VCaP (cell line): ENCODE measurements at regions not wholly inside any gene's neighbourhood (a gene's known extent, or its start where the extent isn't known, plus 50 kb on each side); places are given as distances from the start of the nearest gene placed in this dataset.
"Not testable (repeated sequence)": the region's sequence is repeated elsewhere in the genome, so short reads cannot be mapped to it uniquely, and the experiment has no call there.

ENCODE experiments used
- H3K27ac ChIP-seq: fragments of 450-650 bp; 2 replicates; pipeline ENCODE4 v1.5.1; 2017
- CTCF ChIP-seq: fragments of 450-650 bp; conservative IDR thresholded peaks from 2 replicates; pipeline ENCODE4 v1.5.1; 2017; ENCODE audit warnings: mild to moderate bottlenecking, moderate library complexity

GRCh38 chr1:232322162-232322734 lies 307.7 kb downstream of the SIPA1L2 start:
- H3K27ac ChIP-seq = peak overlapping the region; percentile 60

GRCh38 chr1:232319518-232320210 lies 310.3 kb downstream of the SIPA1L2 start:
- no peak for TF ChIP-seq CTCF
- H3K27ac ChIP-seq = no peak overlapping the region; the same call in 1 of the 2 replicates

More at GRCh38 chr1:232322162-232322734, 307.7 kb downstream of the SIPA1L2 start:
- TF ChIP-seq CTCF = no peak

GRCh38 chr1:232319072-232319471 lies 310.9 kb downstream of the SIPA1L2 start:
- no peak for TF ChIP-seq CTCF
- H3K27ac ChIP-seq = no peak overlapping the region

- H3K27ac ChIP-seq = no peak overlapping the region
- TF ChIP-seq CTCF = no peak
These were observed 311.8 kb downstream of the SIPA1L2 start for GRCh38 chr1:232318143-232318542.

GRCh38 chr1:232317350-232317749 lies 312.6 kb downstream of the SIPA1L2 start:
- TF ChIP-seq CTCF = no peak
- no peak overlapping the region for H3K27ac ChIP-seq

GRCh38 chr1:232316864-232317263 lies 313.1 kb downstream of the SIPA1L2 start:
- H3K27ac ChIP-seq = no peak overlapping the region
- TF ChIP-seq CTCF = no peak

- H3K27ac ChIP-seq = not testable (repeated sequence)
These were observed 316.1 kb downstream of the SIPA1L2 start for GRCh38 chr1:232313876-232314275.

- no peak for TF ChIP-seq CTCF
- H3K27ac ChIP-seq = no peak overlapping the region
These were observed 319.4 kb downstream of the SIPA1L2 start for GRCh38 chr1:232310541-232310940.
